ENCODE measurements at regions not wholly inside any gene's neighbourhood (a gene's known extent, or its start where the extent isn't known, plus 50 kb on each side); places are given as distances from the start of the nearest gene placed in this dataset.

- TF ChIP-seq CTCF (IDR thresholded peaks at IDR 0.05; ENCODE audit: low read depth, low read length, poor library complexity, severe bottlenecking) (no peak), EZH2phosphoT487 (IDR thresholded peaks at IDR 0.05; ENCODE audit: borderline replicate concordance, low read length) (no peak)
Observed at GRCh38 chrX:69069086-69069445, 96.2 kb downstream of the PJA1 start.

Data from DOHH2 (cell line).